ENCODE measurements at regions not wholly inside any gene's neighbourhood (a gene's known extent, or its start where the extent isn't known, plus 50 kb on each side); places are given as distances from the start of the nearest gene placed in this dataset.

GRCh38 chr13:85896516-85897450 lies 97.6 kb upstream of the SLITRK6 start:
- no peak for DNase-seq

- DNase-seq = no peak
Measured at GRCh38 chr13:85887406-85887805, 88.2 kb upstream of the SLITRK6 start.

GRCh38 chr13:85879014-85879413 lies 79.8 kb upstream of the SLITRK6 start:
- no peak for DNase-seq

GRCh38 chr13:85864963-85865530 lies 65.8 kb upstream of the SLITRK6 start:
- no peak for DNase-seq

- no peak for DNase-seq
Measured at GRCh38 chr13:85853901-85854663, 54.9 kb upstream of the SLITRK6 start.

GRCh38 chr13:85853161-85853894 lies 54.1 kb upstream of the SLITRK6 start:
- no peak for DNase-seq
